GM12873 (cell line): ENCODE measurements at regions not wholly inside any gene's neighbourhood (a gene's known extent, or its start where the extent isn't known, plus 50 kb on each side); places are given as distances from the start of the nearest gene placed in this dataset.

ENCODE experiments used
- CTCF ChIP-seq: IDR thresholded peaks from 2 replicates; pipeline ENCODE4 v1.5.1; 2012; ENCODE audit warnings: low read depth, mild to moderate bottlenecking, moderate library complexity, low read length, control low read depth; ENCODE audit not compliant: insufficient read depth; ENCODE audit errors: missing control alignments

- no peak for TF ChIP-seq CTCF
Observed at GRCh38 chr5:40258222-40258621, 421.5 kb upstream of the PTGER4 start.

- TF ChIP-seq CTCF: no peak
Observed at GRCh38 chr5:40240671-40241070, 439.0 kb upstream of the PTGER4 start.

GRCh38 chr5:40240111-40240510 is 439.6 kb upstream of the PTGER4 start:
- TF ChIP-seq CTCF: no peak

- TF ChIP-seq CTCF: no peak
Observed at GRCh38 chr5:40238066-40238745, 441.5 kb upstream of the PTGER4 start.

GRCh38 chr5:40235471-40236400 is 444.0 kb upstream of the PTGER4 start:
- TF ChIP-seq CTCF: no peak

GRCh38 chr5:40233268-40233667 is 446.4 kb upstream of the PTGER4 start:
- TF ChIP-seq CTCF: no peak

GRCh38 chr5:40227931-40228330 is 451.8 kb upstream of the PTGER4 start:
- no peak for TF ChIP-seq CTCF
